ENCODE measurements at regions not wholly inside any gene's neighbourhood (a gene's known extent, or its start where the extent isn't known, plus 50 kb on each side); places are given as distances from the start of the nearest gene placed in this dataset.

- Histone ChIP-seq H3K9me3 (ENCODE audit: control insufficient read depth, low read length) (no peaks in the 10 kb centered on the region), H3K4me1 (ENCODE audit: control insufficient read depth, insufficient read depth, low read length) (peaks cover 5% of the 10 kb centered on the region), H3K27ac (ENCODE audit: insufficient read depth, low read depth, low read length, poor library complexity, severe bottlenecking) (no peak overlapping the region), H3K27me3 (ENCODE audit: control insufficient read depth, insufficient read depth, low read length, poor library complexity, severe bottlenecking) (no peaks in the 10 kb centered on the region), H3K36me3 (ENCODE audit: control insufficient read depth, insufficient read depth, low read length) (no peaks in the 10 kb centered on the region), H3K4me3 (ENCODE audit: insufficient read depth, low read depth, low read length) (no peak overlapping the region)
- 87 to 92% methylated on average over 8 of the region's 8 CpGs for WGBS, 2 experiments
Observed at GRCh38 chr6:166768761-166769160, 141.7 kb upstream of the RPS6KA2 start.

DNA sequence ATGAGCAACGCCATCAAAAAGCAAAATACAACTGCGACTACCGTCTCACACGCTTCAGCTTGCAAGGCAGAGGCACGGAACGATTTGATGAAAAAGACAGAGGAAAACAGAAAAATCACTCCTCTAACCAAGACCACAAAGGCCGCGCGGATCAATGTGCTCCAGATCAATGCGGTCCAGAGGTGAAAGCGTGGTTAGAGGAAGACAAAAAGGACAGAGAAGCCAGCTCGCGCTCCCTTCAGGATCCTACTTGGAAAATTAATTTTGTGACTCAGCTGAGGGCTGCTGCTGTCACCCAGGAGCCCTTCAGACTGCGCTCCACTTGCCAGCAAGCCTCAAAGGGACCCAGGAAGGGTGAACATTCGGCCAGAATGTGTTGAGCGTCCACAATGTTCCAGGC is 140.2 kb upstream of the RPS6KA2 start:
- 87 to 91% methylated on average over 16 of the region's 16 CpGs for WGBS, 2 experiments
- H3K27ac ChIP-seq (ENCODE audit: insufficient read depth, low read depth, low read length, poor library complexity, severe bottlenecking): no peak overlapping the region
- H3K9me3 ChIP-seq (ENCODE audit: control insufficient read depth, low read length): no peaks in the 10 kb centered on the region
- H3K4me1 ChIP-seq (ENCODE audit: control insufficient read depth, insufficient read depth, low read length): peaks cover 5% of the 10 kb centered on the region
- H3K36me3 ChIP-seq (ENCODE audit: control insufficient read depth, insufficient read depth, low read length): no peaks in the 10 kb centered on the region
- H3K4me3 ChIP-seq (ENCODE audit: insufficient read depth, low read depth, low read length): no peak overlapping the region
- no peaks in the 10 kb centered on the region for H3K27me3 ChIP-seq (ENCODE audit: control insufficient read depth, insufficient read depth, low read length, poor library complexity, severe bottlenecking)

- no peaks in the 10 kb centered on the region for H3K9me3 ChIP-seq (ENCODE audit: control insufficient read depth, low read length)
- H3K27ac ChIP-seq (ENCODE audit: insufficient read depth, low read depth, low read length, poor library complexity, severe bottlenecking): no peak overlapping the region
- 63 to 70% methylated on average over 10 of the region's 10 CpGs for WGBS, 2 experiments
- no peak overlapping the region for H3K4me3 ChIP-seq (ENCODE audit: insufficient read depth, low read depth, low read length)
- H3K36me3 ChIP-seq (ENCODE audit: control insufficient read depth, insufficient read depth, low read length): no peaks in the 10 kb centered on the region
- H3K4me1 ChIP-seq (ENCODE audit: control insufficient read depth, insufficient read depth, low read length): peaks cover 5% of the 10 kb centered on the region
- H3K27me3 ChIP-seq (ENCODE audit: control insufficient read depth, insufficient read depth, low read length, poor library complexity, severe bottlenecking): no peaks in the 10 kb centered on the region
Observed at GRCh38 chr6:166766769-166767168, 139.7 kb upstream of the RPS6KA2 start.

GRCh38 chr6:166765234-166765541 is 138.1 kb upstream of the RPS6KA2 start:
- Histone ChIP-seq H3K4me3 (ENCODE audit: insufficient read depth, low read depth, low read length) (no peak overlapping the region), H3K27ac (ENCODE audit: insufficient read depth, low read depth, low read length, poor library complexity, severe bottlenecking) (no peak overlapping the region), H3K36me3 (ENCODE audit: control insufficient read depth, insufficient read depth, low read length) (no peaks in the 10 kb centered on the region), H3K9me3 (ENCODE audit: control insufficient read depth, low read length) (no peaks in the 10 kb centered on the region), H3K4me1 (ENCODE audit: control insufficient read depth, insufficient read depth, low read length) (peaks cover 5% of the 10 kb centered on the region), H3K27me3 (ENCODE audit: control insufficient read depth, insufficient read depth, low read length, poor library complexity, severe bottlenecking) (no peaks in the 10 kb centered on the region)
- WGBS, 2 experiments: 97% methylated on average over 14 of the region's 14 CpGs

DNA sequence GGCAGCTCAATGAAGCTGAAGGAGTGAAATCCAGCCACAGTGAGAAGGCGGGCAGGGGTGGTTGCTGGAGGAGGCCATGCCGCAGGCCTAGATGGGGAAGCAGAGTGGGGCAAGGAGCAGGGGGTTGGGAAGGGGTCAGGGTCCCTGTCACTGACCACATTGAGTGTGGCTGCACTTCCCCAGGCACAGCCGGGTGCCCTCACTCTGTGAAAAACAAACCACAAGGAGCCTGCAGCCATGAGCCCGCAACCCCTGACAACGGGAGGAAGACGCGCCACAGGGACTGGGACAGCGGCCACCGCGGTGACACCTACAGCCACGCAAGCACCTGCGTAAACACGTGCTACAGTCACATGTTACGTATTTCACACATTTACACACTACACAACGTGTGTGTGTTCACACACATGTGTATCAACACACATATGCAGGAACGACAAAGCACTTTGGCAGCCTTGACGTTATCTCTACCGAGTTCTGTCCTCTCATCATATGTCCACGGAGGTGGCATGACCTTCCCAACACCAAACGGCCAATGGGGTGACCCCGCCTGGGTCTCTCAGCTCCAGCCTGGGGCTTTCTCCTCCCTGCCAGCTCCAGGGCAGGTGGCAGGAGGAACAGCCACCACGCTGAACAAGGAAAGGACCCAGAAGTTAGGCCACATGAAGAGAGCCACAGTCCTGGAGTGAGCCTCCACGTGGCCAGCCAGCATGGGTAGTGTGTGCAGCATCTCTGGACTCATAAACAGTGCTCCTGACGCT is 137.6 kb upstream of the RPS6KA2 start:
- no peak overlapping the region for H3K4me3 ChIP-seq (ENCODE audit: insufficient read depth, low read depth, low read length)
- H3K9me3 ChIP-seq (ENCODE audit: control insufficient read depth, low read length): no peaks in the 10 kb centered on the region
- H3K27ac ChIP-seq (ENCODE audit: insufficient read depth, low read depth, low read length, poor library complexity, severe bottlenecking): no peak overlapping the region
- 94 to 95% methylated on average over 24 of the region's 24 CpGs for WGBS, 2 experiments
- H3K36me3 ChIP-seq (ENCODE audit: control insufficient read depth, insufficient read depth, low read length): no peaks in the 10 kb centered on the region
- H3K27me3 ChIP-seq (ENCODE audit: control insufficient read depth, insufficient read depth, low read length, poor library complexity, severe bottlenecking): no peaks in the 10 kb centered on the region
- peaks cover 5% of the 10 kb centered on the region for H3K4me1 ChIP-seq (ENCODE audit: control insufficient read depth, insufficient read depth, low read length)

DNA sequence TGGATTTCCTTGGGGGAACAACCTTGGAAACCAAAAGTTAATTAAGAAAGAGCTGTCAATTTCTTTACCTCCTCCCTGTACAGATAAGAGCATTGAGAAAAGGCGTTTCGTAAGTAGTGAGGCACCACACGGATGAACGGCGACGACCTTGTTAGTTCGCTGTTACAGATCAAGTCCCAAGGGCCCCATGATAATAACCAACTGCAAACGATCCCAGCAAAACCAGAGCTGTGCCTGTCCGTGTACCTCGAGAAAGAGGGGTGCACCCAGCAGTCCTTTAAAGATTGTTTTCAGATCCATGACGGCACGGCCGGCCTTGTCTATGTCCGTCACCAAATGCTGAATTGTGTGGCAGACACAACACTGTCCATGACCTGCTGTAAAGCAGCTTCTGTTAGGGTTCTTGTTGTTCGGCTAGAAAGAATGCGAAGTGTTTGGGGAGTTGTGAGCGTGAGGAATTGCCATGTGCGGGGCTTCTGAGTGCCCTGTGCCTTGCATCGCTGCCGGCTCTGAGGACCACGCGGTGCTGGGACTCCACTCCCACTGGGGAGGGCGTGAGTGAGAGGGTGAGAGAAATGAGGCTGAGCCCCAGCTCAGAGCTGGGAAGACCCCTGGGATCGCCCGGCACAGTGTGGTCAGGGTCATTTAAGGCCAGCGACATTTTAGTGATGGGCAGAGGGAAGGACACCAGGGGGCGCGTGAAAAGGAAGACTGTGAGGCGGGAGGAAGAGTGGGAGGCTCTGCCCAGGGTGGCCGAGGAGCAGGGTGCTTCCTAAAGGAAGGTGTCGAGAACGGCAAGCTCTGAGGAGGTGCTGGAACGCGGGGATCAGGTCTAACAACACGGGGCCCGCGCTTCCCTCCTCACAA is 136.8 kb upstream of the RPS6KA2 start:
- no peak overlapping the region for H3K4me3 ChIP-seq (ENCODE audit: insufficient read depth, low read depth, low read length)
- H3K27me3 ChIP-seq (ENCODE audit: control insufficient read depth, insufficient read depth, low read length, poor library complexity, severe bottlenecking): no peaks in the 10 kb centered on the region
- WGBS, 2 experiments: 88 to 91% methylated on average over 37 of the region's 37 CpGs

DNA sequence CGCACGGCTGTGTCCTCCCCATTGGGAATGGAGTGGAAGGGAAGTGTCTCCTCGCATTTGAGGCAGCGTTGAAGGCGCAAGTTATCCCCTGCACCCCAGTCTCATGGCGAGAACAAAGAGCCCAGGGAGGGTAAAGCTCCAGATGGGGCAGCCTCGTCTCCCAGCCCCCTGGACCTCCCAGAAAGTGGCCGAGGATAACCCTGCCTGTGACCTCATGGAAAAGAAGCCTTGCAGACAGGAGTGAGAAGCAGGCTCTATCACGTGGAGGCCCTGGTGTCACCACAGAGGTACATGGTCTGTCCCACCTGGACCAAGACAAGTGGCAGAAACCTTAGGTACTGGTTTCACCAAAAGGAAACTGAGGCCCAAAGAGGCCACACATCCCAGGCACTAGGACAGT is 134.8 kb upstream of the RPS6KA2 start:
- H3K4me3 ChIP-seq (ENCODE audit: insufficient read depth, low read depth, low read length): no peak overlapping the region
- no peaks in the 10 kb centered on the region for H3K36me3 ChIP-seq (ENCODE audit: control insufficient read depth, insufficient read depth, low read length)
- peaks cover 16% of the 10 kb centered on the region for H3K4me1 ChIP-seq (ENCODE audit: control insufficient read depth, insufficient read depth, low read length)
- no peaks in the 10 kb centered on the region for H3K27me3 ChIP-seq (ENCODE audit: control insufficient read depth, insufficient read depth, low read length, poor library complexity, severe bottlenecking)
- H3K27ac ChIP-seq (ENCODE audit: insufficient read depth, low read depth, low read length, poor library complexity, severe bottlenecking): no peak overlapping the region
- WGBS, 2 experiments: 89 to 91% methylated on average over 9 of the region's 9 CpGs
- no peaks in the 10 kb centered on the region for H3K9me3 ChIP-seq (ENCODE audit: control insufficient read depth, low read length)

More for the DNA sequence above, 136.8 kb upstream of the RPS6KA2 start:
- Histone ChIP-seq H3K4me1 (ENCODE audit: control insufficient read depth, insufficient read depth, low read length) (peaks cover 5% of the 10 kb centered on the region), H3K9me3 (ENCODE audit: control insufficient read depth, low read length) (no peaks in the 10 kb centered on the region), H3K27ac (ENCODE audit: insufficient read depth, low read depth, low read length, poor library complexity, severe bottlenecking) (no peak overlapping the region), H3K36me3 (ENCODE audit: control insufficient read depth, insufficient read depth, low read length) (no peaks in the 10 kb centered on the region)

GRCh38 chr6:166760288-166760687 is 133.2 kb upstream of the RPS6KA2 start:
- H3K9me3 ChIP-seq (ENCODE audit: control insufficient read depth, low read length): no peaks in the 10 kb centered on the region
- WGBS, 2 experiments: 87% methylated on average over 11 of the region's 11 CpGs
- no peaks in the 10 kb centered on the region for H3K36me3 ChIP-seq (ENCODE audit: control insufficient read depth, insufficient read depth, low read length)
- no peak overlapping the region for H3K4me3 ChIP-seq (ENCODE audit: insufficient read depth, low read depth, low read length)
- H3K4me1 ChIP-seq (ENCODE audit: control insufficient read depth, insufficient read depth, low read length): peaks cover 16% of the 10 kb centered on the region
- H3K27ac ChIP-seq (ENCODE audit: insufficient read depth, low read depth, low read length, poor library complexity, severe bottlenecking): no peak overlapping the region
- H3K27me3 ChIP-seq (ENCODE audit: control insufficient read depth, insufficient read depth, low read length, poor library complexity, severe bottlenecking): no peaks in the 10 kb centered on the region

DNA sequence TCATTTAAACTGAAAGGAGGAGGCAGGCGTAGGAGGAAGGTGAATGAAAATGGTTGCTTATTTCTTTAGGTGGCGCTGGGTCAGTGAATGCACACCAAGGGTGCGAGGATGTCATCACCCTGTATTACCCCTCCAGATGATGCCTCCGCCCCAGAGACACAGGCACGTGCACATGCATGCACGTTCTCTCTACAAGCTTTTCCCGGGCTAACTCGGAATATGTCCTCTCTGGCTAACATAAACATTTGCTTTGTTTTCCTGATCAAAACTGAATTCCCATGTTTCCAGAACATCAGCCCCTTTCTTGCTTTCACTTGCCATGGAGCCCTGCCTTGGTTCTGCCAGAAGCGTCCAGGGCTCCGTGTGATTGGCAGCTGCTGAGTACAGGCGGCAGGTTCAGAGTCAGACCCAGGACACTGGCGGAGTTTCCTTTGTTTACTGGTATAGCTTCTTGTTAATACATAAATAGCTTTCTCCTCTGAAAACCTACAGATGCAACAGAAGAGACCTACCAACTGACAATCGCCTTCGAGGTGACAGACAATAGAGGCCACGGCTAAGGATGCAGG is 131.2 kb upstream of the RPS6KA2 start:
- no peaks in the 10 kb centered on the region for H3K9me3 ChIP-seq (ENCODE audit: control insufficient read depth, low read length)
- no peaks in the 10 kb centered on the region for H3K36me3 ChIP-seq (ENCODE audit: control insufficient read depth, insufficient read depth, low read length)
- H3K27ac ChIP-seq (ENCODE audit: insufficient read depth, low read depth, low read length, poor library complexity, severe bottlenecking): no peak overlapping the region
- no peaks in the 10 kb centered on the region for H3K27me3 ChIP-seq (ENCODE audit: control insufficient read depth, insufficient read depth, low read length, poor library complexity, severe bottlenecking)
- H3K4me1 ChIP-seq (ENCODE audit: control insufficient read depth, insufficient read depth, low read length): peaks cover 22% of the 10 kb centered on the region
- 73 to 79% methylated on average over 13 to 15 of the region's 15 CpGs for WGBS, 2 experiments
- no peak overlapping the region for H3K4me3 ChIP-seq (ENCODE audit: insufficient read depth, low read depth, low read length)

Data from ectodermal cell (in vitro differentiated cells).